ENCODE measurements at regions not wholly inside any gene's neighbourhood (a gene's known extent, or its start where the extent isn't known, plus 50 kb on each side); places are given as distances from the start of the nearest gene placed in this dataset.

DNA sequence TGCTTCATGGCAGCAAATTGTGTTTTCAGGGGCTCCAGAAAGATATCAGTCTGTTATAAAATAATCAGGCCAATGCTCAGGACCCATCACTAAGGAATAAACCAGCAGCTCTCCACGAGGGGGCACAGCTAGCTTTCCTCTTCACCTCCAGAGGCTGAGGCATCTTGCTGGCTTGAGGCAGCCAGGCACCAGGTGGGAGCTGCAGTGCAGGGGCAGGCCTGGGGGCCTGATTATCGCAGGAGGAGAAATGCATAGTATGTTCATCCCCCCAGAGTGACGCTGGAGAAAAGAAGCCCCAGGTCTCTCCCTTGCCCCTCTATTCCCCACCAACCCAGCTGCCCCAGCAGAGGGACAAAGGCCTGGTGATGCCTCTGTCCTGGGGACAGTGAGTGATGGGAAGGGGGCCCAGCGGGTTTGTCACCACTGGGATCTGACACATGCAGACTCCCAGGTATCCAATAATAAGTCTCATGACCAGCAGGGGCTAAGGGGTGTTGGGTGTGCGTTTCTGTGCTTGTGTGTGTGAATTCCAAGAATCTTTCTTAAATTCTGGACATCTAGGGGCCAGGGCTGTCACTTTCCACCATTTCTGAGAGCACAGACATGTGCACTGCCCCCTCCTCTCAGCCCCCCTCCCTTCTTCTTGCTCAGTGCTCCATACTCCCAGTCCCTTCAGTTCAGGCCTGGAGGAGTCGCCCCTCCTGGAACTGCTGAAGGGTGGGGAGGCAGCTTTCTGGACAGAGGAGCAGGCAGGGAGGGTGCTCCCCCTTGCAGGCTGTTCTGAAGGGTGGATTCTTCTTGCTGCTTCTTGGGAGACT is 128.1 kb upstream of the FAM20C start:
- no peaks in the 10 kb centered on the region for H3K9me3 ChIP-seq (ENCODE audit: control insufficient read depth in 1 of 2, insufficient read depth in 1 of 2, low read depth in 1 of 2, low read length in 2 of 2)
- ATAC-seq (peak; percentile 83), DNase-seq (ENCODE audit: low read depth, low spot score) (peak; percentile 21)
- H3K27me3 ChIP-seq (ENCODE audit: insufficient read depth, low read length), result no peaks in the 10 kb centered on the region; the same call in 1 of the 2 replicates
- TF ChIP-seq, protein P1, sequence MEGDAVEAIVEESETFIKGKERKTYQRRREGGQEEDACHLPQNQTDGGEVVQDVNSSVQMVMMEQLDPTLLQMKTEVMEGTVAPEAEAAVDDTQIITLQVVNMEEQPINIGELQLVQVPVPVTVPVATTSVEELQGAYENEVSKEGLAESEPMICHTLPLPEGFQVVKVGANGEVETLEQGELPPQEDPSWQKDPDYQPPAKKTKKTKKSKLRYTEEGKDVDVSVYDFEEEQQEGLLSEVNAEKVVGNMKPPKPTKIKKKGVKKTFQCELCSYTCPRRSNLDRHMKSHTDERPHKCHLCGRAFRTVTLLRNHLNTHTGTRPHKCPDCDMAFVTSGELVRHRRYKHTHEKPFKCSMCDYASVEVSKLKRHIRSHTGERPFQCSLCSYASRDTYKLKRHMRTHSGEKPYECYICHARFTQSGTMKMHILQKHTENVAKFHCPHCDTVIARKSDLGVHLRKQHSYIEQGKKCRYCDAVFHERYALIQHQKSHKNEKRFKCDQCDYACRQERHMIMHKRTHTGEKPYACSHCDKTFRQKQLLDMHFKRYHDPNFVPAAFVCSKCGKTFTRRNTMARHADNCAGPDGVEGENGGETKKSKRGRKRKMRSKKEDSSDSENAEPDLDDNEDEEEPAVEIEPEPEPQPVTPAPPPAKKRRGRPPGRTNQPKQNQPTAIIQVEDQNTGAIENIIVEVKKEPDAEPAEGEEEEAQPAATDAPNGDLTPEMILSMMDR (IDR thresholded peaks at IDR 0.05 in 2 of 3, conservative IDR thresholded peaks at IDR 0.05 in 1 of 3; ENCODE audit: borderline replicate concordance in 1 of 3, insufficient read depth in 1 of 3, low read depth in 2 of 3, low read length in 2 of 3), result peak; percentile 37 to 58 (median 47); a peak in 5 of 6 replicates
- TF ChIP-seq JUND (IDR thresholded peaks at IDR 0.05) (no peak), FOSL1 (IDR thresholded peaks at IDR 0.05; ENCODE audit: low read depth) (no peak), EGR1 (IDR thresholded peaks at IDR 0.05; ENCODE audit: low read depth) (no peak), EZH2 (IDR thresholded peaks at IDR 0.05) (no peak), ZNF274 (IDR thresholded peaks at IDR 0.05; ENCODE audit: low read depth, low read length) (no peak), RAD21 (IDR thresholded peaks at IDR 0.05; ENCODE audit: low read depth) (peak; percentile 69)
- TF ChIP-seq, protein P2, sequence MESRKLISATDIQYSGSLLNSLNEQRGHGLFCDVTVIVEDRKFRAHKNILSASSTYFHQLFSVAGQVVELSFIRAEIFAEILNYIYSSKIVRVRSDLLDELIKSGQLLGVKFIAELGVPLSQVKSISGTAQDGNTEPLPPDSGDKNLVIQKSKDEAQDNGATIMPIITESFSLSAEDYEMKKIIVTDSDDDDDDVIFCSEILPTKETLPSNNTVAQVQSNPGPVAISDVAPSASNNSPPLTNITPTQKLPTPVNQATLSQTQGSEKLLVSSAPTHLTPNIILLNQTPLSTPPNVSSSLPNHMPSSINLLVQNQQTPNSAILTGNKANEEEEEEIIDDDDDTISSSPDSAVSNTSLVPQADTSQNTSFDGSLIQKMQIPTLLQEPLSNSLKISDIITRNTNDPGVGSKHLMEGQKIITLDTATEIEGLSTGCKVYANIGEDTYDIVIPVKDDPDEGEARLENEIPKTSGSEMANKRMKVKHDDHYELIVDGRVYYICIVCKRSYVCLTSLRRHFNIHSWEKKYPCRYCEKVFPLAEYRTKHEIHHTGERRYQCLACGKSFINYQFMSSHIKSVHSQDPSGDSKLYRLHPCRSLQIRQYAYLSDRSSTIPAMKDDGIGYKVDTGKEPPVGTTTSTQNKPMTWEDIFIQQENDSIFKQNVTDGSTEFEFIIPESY (IDR thresholded peaks at IDR 0.05; ENCODE audit: extremely low read depth, insufficient replicate concordance, low read length), result no peak
- no peak overlapping the region for H3K4me2 ChIP-seq (ENCODE audit: low read length)
- CTCF ChIA-PET, result interaction anchor here (0.9 to 1.0 kb wide), 3 partner anchors 9 to 60 kb away, joined by 3 read pairs; no protein-coding TSS in a partner anchor
- H3K9ac ChIP-seq (ENCODE audit: low read length), result no peak overlapping the region
- no peak overlapping the region for H3K4me3 ChIP-seq (replicated peaks in 1 of 2; ENCODE audit: low read depth in 1 of 2, low read length in 2 of 2)
- H3K4me1 ChIP-seq (ENCODE audit: control insufficient read depth in 1 of 2, insufficient read depth in 2 of 2, low read length in 2 of 2), result no peaks in the 10 kb centered on the region
- H2AFZ ChIP-seq (ENCODE audit: low read depth, low read length, poor library complexity, severe bottlenecking), result no peak overlapping the region
- H3K9me2 ChIP-seq (ENCODE audit: insufficient read depth), result no peaks in the 10 kb centered on the region
- RAD21 ChIA-PET (ENCODE audit: low non-redundant PET in 1 of 2, low total read pairs in 2 of 2, uncharacterized antibody in 2 of 2, unreplicated experiment in 2 of 2), result no interaction called here
- POLR2A ChIA-PET, result no interaction called here
- H3K27ac ChIP-seq (ENCODE audit: low read depth, low read length), result no peak overlapping the region
- no TSS peak for BruUV-seq (replicated peaks)
- H3K79me2 ChIP-seq (ENCODE audit: insufficient read depth, low read length), result no peaks in the 10 kb centered on the region
- no peaks in the 10 kb centered on the region for H3K36me3 ChIP-seq (ENCODE audit: control insufficient read depth in 1 of 2, insufficient read depth in 2 of 2, low read length in 2 of 2)
- intact Hi-C loops (cut with micrococcal nuclease), result no loop called here
- H4K20me1 ChIP-seq (ENCODE audit: insufficient read depth), result no peaks in the 10 kb centered on the region
